Progenitor cell of endocrine pancreas (in vitro differentiated cells): ENCODE measurements at regions not wholly inside any gene's neighbourhood (a gene's known extent, or its start where the extent isn't known, plus 50 kb on each side); places are given as distances from the start of the nearest gene placed in this dataset.

Experiments
- DNase-seq: peaks from one replicate; pipeline ENCODE4 v3.0.0; 2021; ENCODE audit warnings: low spot score; ENCODE audit not compliant: unreplicated experiment
- H3K27ac Mint-ChIP-seq: 2 replicates; pipeline ENCODE4 v1.8.0; 2021; ENCODE audit warnings: mild to moderate bottlenecking, moderate library complexity, mixed read lengths
- H3K27me3 Mint-ChIP-seq: 2 replicates; pipeline ENCODE4 v1.8.0; 2021; ENCODE audit warnings: mixed read lengths
- H3K36me3 Mint-ChIP-seq: 2 replicates; pipeline ENCODE4 v1.8.0; 2022; ENCODE audit warnings: mixed read lengths; ENCODE audit not compliant: insufficient read depth
- H3K4me1 Mint-ChIP-seq: 2 replicates; pipeline ENCODE4 v1.8.0; 2021; ENCODE audit warnings: low read depth, mixed read lengths
- H3K4me3 Mint-ChIP-seq: 2 replicates; pipeline ENCODE4 v1.8.0; 2021; ENCODE audit warnings: low read depth, mild to moderate bottlenecking, moderate library complexity, mixed read lengths
- H3K9me3 Mint-ChIP-seq: 2 replicates; pipeline ENCODE4 v1.8.0; 2021; ENCODE audit warnings: low read depth, mixed read lengths
- CTCF ChIP-seq: fragments of 200-600 bp; sonication (generic); IDR thresholded peaks from one replicate; pipeline ENCODE4 v1.5.0; 2021; ENCODE audit warnings: antibody characterized with exemption, mild to moderate bottlenecking; ENCODE audit not compliant: unreplicated experiment

GRCh38 chr11:42536611-42537360 lies 775.0 kb upstream of the API5 start:
- H3K27me3 Mint-ChIP-seq: no peaks in the 10 kb centered on the region

GRCh38 chr11:42542336-42542735 lies 769.5 kb upstream of the API5 start:
- no peaks in the 10 kb centered on the region for H3K4me1 Mint-ChIP-seq
- no peak for TF ChIP-seq CTCF
- no peaks in the 10 kb centered on the region for H3K36me3 Mint-ChIP-seq
- H3K9me3 Mint-ChIP-seq: no peaks in the 10 kb centered on the region
- no peak overlapping the region for H3K4me3 Mint-ChIP-seq
- no peak for DNase-seq
- no peaks in the 10 kb centered on the region for H3K27me3 Mint-ChIP-seq
- H3K27ac Mint-ChIP-seq: no peak overlapping the region

More at GRCh38 chr11:42536611-42537360, 775.0 kb upstream of the API5 start:
- no peaks in the 10 kb centered on the region for H3K9me3 Mint-ChIP-seq
- no peak for TF ChIP-seq CTCF
- H3K27ac Mint-ChIP-seq: no peak overlapping the region
- no peak for DNase-seq
- no peaks in the 10 kb centered on the region for H3K4me1 Mint-ChIP-seq
- H3K4me3 Mint-ChIP-seq: no peak overlapping the region
- no peaks in the 10 kb centered on the region for H3K36me3 Mint-ChIP-seq

- no peaks in the 10 kb centered on the region for H3K9me3 Mint-ChIP-seq
- no peak for TF ChIP-seq CTCF
- H3K27me3 Mint-ChIP-seq: no peaks in the 10 kb centered on the region
- no peak overlapping the region for H3K4me3 Mint-ChIP-seq
- no peaks in the 10 kb centered on the region for H3K36me3 Mint-ChIP-seq
- no peak overlapping the region for H3K27ac Mint-ChIP-seq
- no peak for DNase-seq
- no peaks in the 10 kb centered on the region for H3K4me1 Mint-ChIP-seq
These were observed 767.9 kb upstream of the API5 start for GRCh38 chr11:42543844-42544419.

GRCh38 chr11:42544726-42545125 lies 767.1 kb upstream of the API5 start:
- Mint-ChIP-seq H3K36me3 (no peaks in the 10 kb centered on the region), H3K4me1 (no peaks in the 10 kb centered on the region), H3K4me3 (no peak overlapping the region), H3K9me3 (no peaks in the 10 kb centered on the region), H3K27ac (no peak overlapping the region), H3K27me3 (no peaks in the 10 kb centered on the region)
- no peak for TF ChIP-seq CTCF
- DNase-seq: no peak

GRCh38 chr11:42545954-42546353 lies 765.8 kb upstream of the API5 start:
- no peak overlapping the region for H3K27ac Mint-ChIP-seq
- TF ChIP-seq CTCF: no peak
- no peak overlapping the region for H3K4me3 Mint-ChIP-seq
- no peaks in the 10 kb centered on the region for H3K27me3 Mint-ChIP-seq
- H3K36me3 Mint-ChIP-seq: no peaks in the 10 kb centered on the region
- no peaks in the 10 kb centered on the region for H3K9me3 Mint-ChIP-seq
- DNase-seq: no peak
- no peaks in the 10 kb centered on the region for H3K4me1 Mint-ChIP-seq
